Astrocyte of the cerebellum (primary cell): ENCODE measurements at regions not wholly inside any gene's neighbourhood (a gene's known extent, or its start where the extent isn't known, plus 50 kb on each side); places are given as distances from the start of the nearest gene placed in this dataset.

ENCODE experiments used
- DNase-seq: peaks from one replicate; pipeline ENCODE4 v3.0.0-alpha.2; 2011; ENCODE audit warnings: low read depth
- H3K4me3 ChIP-seq: 2 replicates; pipeline ENCODE4 v1.5.1; 2011; ENCODE audit warnings: mild to moderate bottlenecking, low read depth, low read length, moderate library complexity
- in situ Hi-C: cut with HindIII; loops from 2 replicates; pipeline ENCODE4 v1.10.0; 2017; ENCODE audit warnings: low sequenced_read_pairs
- TF ChIP-seq, protein P1 (sequence below): IDR thresholded peaks from 2 replicates; pipeline ENCODE4 v1.5.1; 2012; ENCODE audit warnings: low read length, low read depth, moderate library complexity, mild to moderate bottlenecking; ENCODE audit errors: missing control alignments

DNA sequence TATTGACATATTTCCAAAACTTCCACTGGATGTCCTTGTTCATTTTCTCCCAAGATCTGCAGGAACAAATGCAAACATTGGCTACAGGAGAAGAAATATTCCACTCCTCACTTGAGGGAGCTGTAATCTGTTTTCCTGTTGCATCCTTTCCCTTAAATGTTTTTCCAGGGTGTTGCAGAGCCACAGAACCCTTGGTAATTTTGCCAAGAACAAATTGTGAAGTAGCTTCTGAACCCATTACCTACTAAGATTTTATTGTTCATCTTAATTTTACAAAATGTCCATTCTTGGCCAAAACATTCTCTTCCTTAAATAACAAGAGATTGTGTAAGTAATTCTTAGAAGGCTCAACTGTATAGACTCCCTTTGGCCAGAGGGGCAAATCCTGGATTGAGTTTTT lies 177.0 kb downstream of the GNAT3 start:
- in situ Hi-C loops = no loop called here
- TF ChIP-seq, protein P1, sequence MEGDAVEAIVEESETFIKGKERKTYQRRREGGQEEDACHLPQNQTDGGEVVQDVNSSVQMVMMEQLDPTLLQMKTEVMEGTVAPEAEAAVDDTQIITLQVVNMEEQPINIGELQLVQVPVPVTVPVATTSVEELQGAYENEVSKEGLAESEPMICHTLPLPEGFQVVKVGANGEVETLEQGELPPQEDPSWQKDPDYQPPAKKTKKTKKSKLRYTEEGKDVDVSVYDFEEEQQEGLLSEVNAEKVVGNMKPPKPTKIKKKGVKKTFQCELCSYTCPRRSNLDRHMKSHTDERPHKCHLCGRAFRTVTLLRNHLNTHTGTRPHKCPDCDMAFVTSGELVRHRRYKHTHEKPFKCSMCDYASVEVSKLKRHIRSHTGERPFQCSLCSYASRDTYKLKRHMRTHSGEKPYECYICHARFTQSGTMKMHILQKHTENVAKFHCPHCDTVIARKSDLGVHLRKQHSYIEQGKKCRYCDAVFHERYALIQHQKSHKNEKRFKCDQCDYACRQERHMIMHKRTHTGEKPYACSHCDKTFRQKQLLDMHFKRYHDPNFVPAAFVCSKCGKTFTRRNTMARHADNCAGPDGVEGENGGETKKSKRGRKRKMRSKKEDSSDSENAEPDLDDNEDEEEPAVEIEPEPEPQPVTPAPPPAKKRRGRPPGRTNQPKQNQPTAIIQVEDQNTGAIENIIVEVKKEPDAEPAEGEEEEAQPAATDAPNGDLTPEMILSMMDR = no peak
- no peak for DNase-seq
- H3K4me3 ChIP-seq = no peak overlapping the region

DNA sequence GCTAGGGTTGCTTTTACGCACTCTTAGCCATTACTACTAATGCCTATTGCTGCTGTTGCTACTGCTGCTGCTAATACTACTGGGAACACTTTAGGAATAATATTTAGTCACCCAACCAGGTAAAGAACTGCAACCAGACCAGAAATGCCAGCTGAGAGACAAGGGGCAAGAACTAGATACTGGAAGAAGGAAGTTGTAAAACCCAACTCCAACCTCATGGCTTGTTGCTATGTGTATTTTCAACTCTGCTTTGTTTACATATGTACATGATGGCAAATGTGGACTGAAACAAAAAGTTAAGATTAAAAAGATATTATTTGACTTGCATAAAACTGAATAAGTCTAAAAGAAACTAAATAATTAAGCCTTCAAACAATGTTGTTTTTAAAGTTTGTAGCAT lies 177.7 kb downstream of the GNAT3 start:
- no peak for DNase-seq
- TF ChIP-seq, protein P1 = no peak
- in situ Hi-C loops = no loop called here
- H3K4me3 ChIP-seq = no peak overlapping the region

DNA sequence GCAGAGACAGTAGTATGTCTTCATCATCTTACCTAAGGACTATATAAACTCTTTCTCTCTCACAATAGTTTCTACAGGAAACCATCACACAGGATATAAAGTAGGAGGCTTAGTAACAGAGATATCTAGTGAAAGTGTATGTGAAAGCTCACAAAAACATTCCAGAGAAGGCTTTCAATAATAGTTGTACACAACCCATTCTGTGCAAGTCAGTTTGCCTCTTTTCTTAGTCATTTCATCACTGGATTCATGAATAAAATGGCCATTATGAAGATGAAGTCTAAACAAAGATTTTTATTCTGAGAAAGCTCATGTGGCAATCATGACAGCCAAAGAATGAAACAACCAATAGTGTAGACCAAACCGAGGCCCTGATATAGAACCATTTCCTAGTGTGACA lies 178.8 kb downstream of the GNAT3 start:
- no peak overlapping the region for H3K4me3 ChIP-seq
- in situ Hi-C loops = no loop called here
- no peak for DNase-seq
- TF ChIP-seq, protein P1 = no peak

DNA sequence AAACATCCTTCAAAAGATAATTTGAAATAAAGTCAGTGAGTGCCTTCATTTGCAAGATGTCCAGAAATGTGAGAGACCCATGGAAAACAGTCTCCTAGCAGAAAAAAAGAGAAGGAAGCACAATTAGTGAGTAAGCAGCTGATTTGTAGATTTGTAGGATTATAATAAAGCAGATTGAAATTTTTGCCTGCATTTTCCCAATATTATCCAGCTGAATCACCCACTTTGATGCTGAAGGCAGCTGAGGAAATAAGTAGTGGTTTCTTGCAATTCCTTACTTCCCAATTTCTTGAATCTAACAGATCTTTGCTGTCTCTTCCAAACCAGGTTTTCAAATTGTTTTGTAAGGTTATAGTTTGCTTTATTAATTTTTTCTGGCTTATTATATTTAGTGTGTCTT lies 181.4 kb downstream of the GNAT3 start:
- TF ChIP-seq, protein P1 = no peak
- in situ Hi-C loops = no loop called here
- peak; percentile 6 for DNase-seq
- no peak overlapping the region for H3K4me3 ChIP-seq

DNA sequence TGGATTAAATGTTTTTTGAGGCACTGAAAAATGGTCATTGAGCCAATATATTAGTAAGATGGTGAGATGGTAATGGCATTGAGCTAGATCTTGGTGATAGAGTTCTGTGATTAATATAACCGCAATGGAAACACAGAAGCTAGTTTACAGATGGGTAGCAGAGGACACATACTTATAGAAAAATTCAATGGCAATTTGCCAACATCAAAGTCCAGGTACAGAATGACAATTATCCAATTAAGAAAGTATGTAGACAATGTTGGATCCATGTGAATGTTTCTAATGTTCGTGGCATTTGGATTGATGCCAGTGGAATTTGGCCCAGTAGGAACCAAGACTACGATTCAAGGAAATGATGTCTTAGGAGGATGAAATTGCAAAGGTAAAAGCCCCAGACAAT lies 187.8 kb downstream of the GNAT3 start:
- DNase-seq = peak; percentile 70
- in situ Hi-C loops = no loop called here
- TF ChIP-seq, protein P1 = no peak

DNA sequence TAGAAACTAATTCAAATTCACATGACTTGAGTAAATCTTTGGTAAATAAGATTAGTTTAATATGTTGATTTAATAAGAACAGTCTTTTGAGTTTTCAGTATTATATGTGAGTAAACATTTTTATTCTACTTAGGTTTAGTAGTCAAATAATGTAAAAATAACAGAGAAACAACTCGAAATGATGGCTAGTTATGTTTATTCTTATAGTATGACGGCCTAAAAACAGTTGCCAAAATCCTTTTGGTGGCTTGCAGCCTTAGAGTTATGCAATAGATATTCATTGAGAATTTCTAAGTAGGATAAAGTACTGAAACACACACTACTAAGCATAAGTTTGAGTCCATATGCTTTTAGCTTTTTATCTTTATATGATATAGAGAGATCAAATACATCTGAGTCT lies 184.8 kb downstream of the GNAI1 start:
- H3K4me3 ChIP-seq = no peak overlapping the region
- DNase-seq = no peak
- TF ChIP-seq, protein P1 = no peak
- in situ Hi-C loops = no loop called here

More for the DNA sequence above, 187.8 kb downstream of the GNAT3 start:
- no peak overlapping the region for H3K4me3 ChIP-seq

DNA sequence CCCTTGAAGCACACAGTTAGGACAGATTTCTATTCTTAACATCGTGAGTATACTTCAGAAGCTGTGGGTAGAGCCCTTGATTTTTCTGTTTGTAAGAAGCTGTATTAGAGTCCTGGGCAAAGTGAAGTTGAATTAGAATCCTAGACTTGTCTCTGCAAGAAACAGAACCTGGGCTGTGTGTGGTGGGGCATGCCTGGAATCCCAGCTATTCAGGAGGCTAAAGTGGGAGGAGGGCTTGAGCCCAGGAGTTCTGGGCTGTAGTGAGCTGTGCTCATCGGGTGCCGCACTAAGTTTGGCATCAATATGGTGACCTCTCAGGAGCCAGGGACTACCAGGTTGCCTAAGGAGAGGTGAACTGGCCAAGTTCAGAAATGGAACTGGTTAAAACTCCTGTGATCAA lies 183.4 kb downstream of the GNAI1 start:
- no peak for DNase-seq
- in situ Hi-C loops = no loop called here

More for the DNA sequence above, 183.4 kb downstream of the GNAI1 start:
- TF ChIP-seq, protein P1 = no peak
- no peak overlapping the region for H3K4me3 ChIP-seq
